Gastroesophageal sphincter (tissue), 3 donors: ENCODE measurements at regions not wholly inside any gene's neighbourhood (a gene's known extent, or its start where the extent isn't known, plus 50 kb on each side); places are given as distances from the start of the nearest gene placed in this dataset.

Source experiments
- CTCF ChIP-seq, 4 experiments: fragments of 200-600 bp in 2 of 4; fragments of 450-650 bp in 2 of 4; sonication (generic) in 1 of 4; IDR thresholded peaks; one replicate each; pipeline ENCODE4 v1.5.1; 2017 to 2019; ENCODE audit warnings: antibody characterized with exemption in 4 of 4, mild to moderate bottlenecking in 2 of 4, moderate library complexity in 2 of 4
- POLR2A ChIP-seq, 2 donors: fragments of 450-650 bp; IDR thresholded peaks; one replicate each; pipeline ENCODE4 v1.6.1; 2017; ENCODE audit warnings: antibody characterized with exemption in 2 of 2, mild to moderate bottlenecking in 2 of 2, moderate library complexity in 1 of 2

GRCh38 chr20:53833333-53834061 lies 236.9 kb downstream of the BCAS1 start:
- TF ChIP-seq CTCF (IDR thresholded peaks at IDR 0.05) (no peak), POLR2A (IDR thresholded peaks at IDR 0.05) (no peak)
